ENCODE measurements at regions not wholly inside any gene's neighbourhood (a gene's known extent, or its start where the extent isn't known, plus 50 kb on each side); places are given as distances from the start of the nearest gene placed in this dataset.

GRCh38 chr19:30150626-30151025, 208.6 kb downstream of the URI1 start:
- Mint-ChIP-seq H3K9me3 (ENCODE audit: low read depth) (no peaks in the 10 kb centered on the region), H3K4me1 (no peaks in the 10 kb centered on the region), H3K27me3 (no peaks in the 10 kb centered on the region), H3K27ac (no peak overlapping the region), H3K36me3 (no peaks in the 10 kb centered on the region), H3K4me3 (no peak overlapping the region)
- DNase-seq, result no peak
- ATAC-seq, result no peak
- CTCF ChIA-PET, result no interaction called here

GRCh38 chr19:30151081-30151480, 209.0 kb downstream of the URI1 start:
- no peak for ATAC-seq

GRCh38 chr19:30152510-30153291, 210.7 kb downstream of the URI1 start:
- no peak overlapping the region for H3K4me3 Mint-ChIP-seq
- no peaks in the 10 kb centered on the region for H3K27me3 Mint-ChIP-seq
- ATAC-seq, result no peak
- no peaks in the 10 kb centered on the region for H3K36me3 Mint-ChIP-seq
- no peaks in the 10 kb centered on the region for H3K4me1 Mint-ChIP-seq
- DNase-seq, result no peak
- H3K9me3 Mint-ChIP-seq (ENCODE audit: low read depth), result no peaks in the 10 kb centered on the region
- H3K27ac Mint-ChIP-seq, result no peak overlapping the region
- CTCF ChIA-PET, result no interaction called here

More at GRCh38 chr19:30151081-30151480, 209.0 kb downstream of the URI1 start:
- Mint-ChIP-seq H3K36me3 (no peaks in the 10 kb centered on the region), H3K4me3 (no peak overlapping the region), H3K4me1 (no peaks in the 10 kb centered on the region), H3K27me3 (no peaks in the 10 kb centered on the region), H3K27ac (no peak overlapping the region), H3K9me3 (ENCODE audit: low read depth) (no peaks in the 10 kb centered on the region)
- CTCF ChIA-PET, result no interaction called here
- DNase-seq, result no peak

- Mint-ChIP-seq H3K9me3 (ENCODE audit: low read depth) (no peaks in the 10 kb centered on the region), H3K4me1 (no peaks in the 10 kb centered on the region), H3K4me3 (no peak overlapping the region), H3K27ac (no peak overlapping the region), H3K36me3 (no peaks in the 10 kb centered on the region), H3K27me3 (no peaks in the 10 kb centered on the region)
- DNase-seq, result no peak
- CTCF ChIA-PET, result no interaction called here
- ATAC-seq, result no peak
These were observed 211.5 kb downstream of the URI1 start for GRCh38 chr19:30153326-30154210.

GRCh38 chr19:30154410-30154809, 212.4 kb downstream of the URI1 start:
- ATAC-seq, result no peak
- no peak for DNase-seq

GRCh38 chr19:30155381-30156200, 213.6 kb downstream of the URI1 start:
- H3K4me1 Mint-ChIP-seq, result no peaks in the 10 kb centered on the region
- ATAC-seq, result no peak
- H3K27me3 Mint-ChIP-seq, result no peaks in the 10 kb centered on the region
- no peak overlapping the region for H3K4me3 Mint-ChIP-seq
- no peak overlapping the region for H3K27ac Mint-ChIP-seq
- no peaks in the 10 kb centered on the region for H3K36me3 Mint-ChIP-seq
- DNase-seq, result no peak
- CTCF ChIA-PET, result no interaction called here
- H3K9me3 Mint-ChIP-seq (ENCODE audit: low read depth), result no peaks in the 10 kb centered on the region

More at GRCh38 chr19:30154410-30154809, 212.4 kb downstream of the URI1 start:
- no peaks in the 10 kb centered on the region for H3K4me1 Mint-ChIP-seq
- CTCF ChIA-PET, result no interaction called here
- no peaks in the 10 kb centered on the region for H3K9me3 Mint-ChIP-seq (ENCODE audit: low read depth)
- no peak overlapping the region for H3K27ac Mint-ChIP-seq
- H3K36me3 Mint-ChIP-seq, result no peaks in the 10 kb centered on the region
- no peaks in the 10 kb centered on the region for H3K27me3 Mint-ChIP-seq
- no peak overlapping the region for H3K4me3 Mint-ChIP-seq

GRCh38 chr19:30156646-30157045, 214.6 kb downstream of the URI1 start:
- CTCF ChIA-PET, result no interaction called here
- H3K27ac Mint-ChIP-seq, result no peak overlapping the region
- H3K36me3 Mint-ChIP-seq, result no peaks in the 10 kb centered on the region
- ATAC-seq, result no peak
- no peaks in the 10 kb centered on the region for H3K27me3 Mint-ChIP-seq
- H3K9me3 Mint-ChIP-seq (ENCODE audit: low read depth), result no peaks in the 10 kb centered on the region
- DNase-seq, result no peak
- H3K4me1 Mint-ChIP-seq, result no peaks in the 10 kb centered on the region
- no peak overlapping the region for H3K4me3 Mint-ChIP-seq

- Mint-ChIP-seq H3K27me3 (no peaks in the 10 kb centered on the region), H3K4me1 (no peaks in the 10 kb centered on the region), H3K36me3 (no peaks in the 10 kb centered on the region), H3K27ac (no peak overlapping the region), H3K9me3 (ENCODE audit: low read depth) (no peaks in the 10 kb centered on the region), H3K4me3 (no peak overlapping the region)
- ATAC-seq, result no peak
- CTCF ChIA-PET, result no interaction called here
- DNase-seq, result no peak
These were observed 213.9 kb upstream of the ZNF536 start for GRCh38 chr19:30158067-30158892.

GRCh38 chr19:30158893-30159245, 213.3 kb upstream of the ZNF536 start:
- DNase-seq (no peak), ATAC-seq (no peak)
- Mint-ChIP-seq H3K4me3 (no peak overlapping the region), H3K27ac (no peak overlapping the region), H3K4me1 (no peaks in the 10 kb centered on the region), H3K36me3 (no peaks in the 10 kb centered on the region), H3K9me3 (ENCODE audit: low read depth) (no peaks in the 10 kb centered on the region), H3K27me3 (no peaks in the 10 kb centered on the region)
- CTCF ChIA-PET, result no interaction called here

- Mint-ChIP-seq H3K27ac (no peak overlapping the region), H3K4me1 (no peaks in the 10 kb centered on the region), H3K4me3 (no peak overlapping the region), H3K36me3 (no peaks in the 10 kb centered on the region), H3K27me3 (no peaks in the 10 kb centered on the region), H3K9me3 (ENCODE audit: low read depth) (no peaks in the 10 kb centered on the region)
- CTCF ChIA-PET, result no interaction called here
- ATAC-seq, result no peak
- DNase-seq, result peak; percentile 26
These were observed 212.5 kb upstream of the ZNF536 start for GRCh38 chr19:30159636-30160035.

- H3K36me3 Mint-ChIP-seq, result no peaks in the 10 kb centered on the region
These were observed 211.8 kb upstream of the ZNF536 start for GRCh38 chr19:30160426-30160825.

GRCh38 chr19:30161021-30161655, 211.0 kb upstream of the ZNF536 start:
- ATAC-seq, result no peak
- CTCF ChIA-PET, result no interaction called here
- H3K9me3 Mint-ChIP-seq (ENCODE audit: low read depth), result no peaks in the 10 kb centered on the region
- peak; percentile 21 for DNase-seq
- H3K36me3 Mint-ChIP-seq, result no peaks in the 10 kb centered on the region
- H3K27me3 Mint-ChIP-seq, result no peaks in the 10 kb centered on the region
- no peaks in the 10 kb centered on the region for H3K4me1 Mint-ChIP-seq
- no peak overlapping the region for H3K27ac Mint-ChIP-seq
- H3K4me3 Mint-ChIP-seq, result no peak overlapping the region

More at GRCh38 chr19:30160426-30160825, 211.8 kb upstream of the ZNF536 start:
- ATAC-seq (no peak), DNase-seq (no peak)
- no peaks in the 10 kb centered on the region for H3K9me3 Mint-ChIP-seq (ENCODE audit: low read depth)
- no peaks in the 10 kb centered on the region for H3K4me1 Mint-ChIP-seq
- no peak overlapping the region for H3K27ac Mint-ChIP-seq
- H3K4me3 Mint-ChIP-seq, result no peak overlapping the region
- no peaks in the 10 kb centered on the region for H3K27me3 Mint-ChIP-seq
- CTCF ChIA-PET, result no interaction called here
